Uterus (tissue), 2 donors: ENCODE measurements at regions not wholly inside any gene's neighbourhood (a gene's known extent, or its start where the extent isn't known, plus 50 kb on each side); places are given as distances from the start of the nearest gene placed in this dataset.

Experiments used
- POLR2A ChIP-seq, 2 donors: fragments of 450-650 bp; IDR thresholded peaks; one replicate each; pipeline ENCODE4 v1.6.1; 2016; ENCODE audit warnings: antibody characterized with exemption in 2 of 2, mild to moderate bottlenecking in 1 of 2, moderate library complexity in 1 of 2
- TF ChIP-seq, protein P1 (sequence below), 4 experiments: fragments of 200-600 bp in 2 of 4; fragments of 450-650 bp in 2 of 4; sonication (generic) in 2 of 4; IDR thresholded peaks; one replicate each; pipeline ENCODE4 v1.5.1; 2016 to 2019; ENCODE audit warnings: antibody characterized with exemption in 4 of 4, mild to moderate bottlenecking in 2 of 4, moderate library complexity in 1 of 4

GRCh38 chr9:113793558-113793957 is 82.6 kb upstream of the ZNF618 start:
- TF ChIP-seq, protein P1, sequence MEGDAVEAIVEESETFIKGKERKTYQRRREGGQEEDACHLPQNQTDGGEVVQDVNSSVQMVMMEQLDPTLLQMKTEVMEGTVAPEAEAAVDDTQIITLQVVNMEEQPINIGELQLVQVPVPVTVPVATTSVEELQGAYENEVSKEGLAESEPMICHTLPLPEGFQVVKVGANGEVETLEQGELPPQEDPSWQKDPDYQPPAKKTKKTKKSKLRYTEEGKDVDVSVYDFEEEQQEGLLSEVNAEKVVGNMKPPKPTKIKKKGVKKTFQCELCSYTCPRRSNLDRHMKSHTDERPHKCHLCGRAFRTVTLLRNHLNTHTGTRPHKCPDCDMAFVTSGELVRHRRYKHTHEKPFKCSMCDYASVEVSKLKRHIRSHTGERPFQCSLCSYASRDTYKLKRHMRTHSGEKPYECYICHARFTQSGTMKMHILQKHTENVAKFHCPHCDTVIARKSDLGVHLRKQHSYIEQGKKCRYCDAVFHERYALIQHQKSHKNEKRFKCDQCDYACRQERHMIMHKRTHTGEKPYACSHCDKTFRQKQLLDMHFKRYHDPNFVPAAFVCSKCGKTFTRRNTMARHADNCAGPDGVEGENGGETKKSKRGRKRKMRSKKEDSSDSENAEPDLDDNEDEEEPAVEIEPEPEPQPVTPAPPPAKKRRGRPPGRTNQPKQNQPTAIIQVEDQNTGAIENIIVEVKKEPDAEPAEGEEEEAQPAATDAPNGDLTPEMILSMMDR (IDR thresholded peaks at IDR 0.05): no peak
- TF ChIP-seq POLR2A (IDR thresholded peaks at IDR 0.05): no peak
